WTC11 (cell line): ENCODE measurements at regions not wholly inside any gene's neighbourhood (a gene's known extent, or its start where the extent isn't known, plus 50 kb on each side); places are given as distances from the start of the nearest gene placed in this dataset.

Source experiments
- ATAC-seq: fragments of 200-7000 bp; cut with Tn5 transposase; 2 replicates; pipeline ENCODE4 v1.10.0; 2021; ENCODE audit warnings: mild to moderate bottlenecking, moderate library complexity
- CTCF ChIA-PET: fragments of 300-600 bp; sonication (Branson Sonifier 250); formaldehyde crosslinking; loops from one replicate; lab custom pipeline; 2021; ENCODE audit warnings: antibody characterized with exemption; lab: Charles Lee
- POLR2A ChIA-PET: fragments of 350-600 bp; sonication (Branson Sonifier 250); formaldehyde crosslinking; loops from one replicate; lab custom pipeline; 2021; ENCODE audit warnings: antibody characterized with exemption; lab: Charles Lee
- DNase-seq: peaks from one replicate; pipeline ENCODE4 v3.0.0; 2021; ENCODE audit warnings: low spot score
- H3K27ac Mint-ChIP-seq: 2 replicates; pipeline ENCODE4 v1.8.0; 2021; ENCODE audit warnings: mixed read lengths
- H3K27me3 Mint-ChIP-seq: 2 replicates; pipeline ENCODE4 v1.8.0; 2021; ENCODE audit warnings: low read depth, mild to moderate bottlenecking, moderate library complexity, mixed read lengths
- H3K36me3 Mint-ChIP-seq: 2 replicates; pipeline ENCODE4 v1.8.0; 2021; ENCODE audit warnings: mixed read lengths
- H3K4me1 Mint-ChIP-seq: 2 replicates; pipeline ENCODE4 v1.8.0; 2022; ENCODE audit warnings: mixed read lengths
- H3K4me3 Mint-ChIP-seq: 2 replicates; pipeline ENCODE4 v1.8.0; 2021; ENCODE audit warnings: mild to moderate bottlenecking, moderate library complexity, mixed read lengths
- H3K9me3 Mint-ChIP-seq: 2 replicates; pipeline ENCODE4 v1.8.0; 2021; ENCODE audit warnings: mixed read lengths
- CBFB ChIP-seq: sonication (generic); formaldehyde crosslinking; IDR thresholded peaks from 2 replicates; pipeline ENCODE4 v1.8.1; 2022; ENCODE audit warnings: mild to moderate bottlenecking, low read depth, missing genetic modification reagents
- CREM ChIP-seq: sonication (generic); formaldehyde crosslinking; IDR thresholded peaks from 2 replicates; pipeline ENCODE4 v1.8.1; 2022; ENCODE audit warnings: mild to moderate bottlenecking, missing genetic modification reagents, moderate library complexity
- GRHL2 ChIP-seq: fragments of 250-450 bp; sonication (Bioruptor Pico); IDR thresholded peaks from 2 replicates; pipeline ENCODE4 v1.8.0; 2022; ENCODE audit warnings: mild to moderate bottlenecking, moderate library complexity; ENCODE audit not compliant: insufficient replicate concordance, severe bottlenecking
- HMGA2 ChIP-seq: fragments of 250-450 bp; sonication (Bioruptor Pico); IDR thresholded peaks from 2 replicates; pipeline ENCODE4 v1.4.0; 2021; ENCODE audit warnings: mild to moderate bottlenecking, moderate library complexity
- JAZF1 ChIP-seq: fragments of 250-450 bp; sonication (Bioruptor Pico); IDR thresholded peaks from 2 replicates; pipeline ENCODE4 v1.9.0; 2021; ENCODE audit warnings: moderate library complexity, mild to moderate bottlenecking, inconsistent platforms
- JUN ChIP-seq: sonication (generic); formaldehyde crosslinking; IDR thresholded peaks from 2 replicates; pipeline ENCODE4 v1.8.0; 2023; ENCODE audit warnings: mild to moderate bottlenecking, missing genetic modification reagents
- NFYB ChIP-seq: sonication (generic); formaldehyde crosslinking; conservative IDR thresholded peaks from 2 replicates; pipeline ENCODE4 v1.8.0; 2022; ENCODE audit warnings: low read depth, missing genetic modification reagents
- NR2C2 ChIP-seq: sonication (generic); formaldehyde crosslinking; IDR thresholded peaks from 2 replicates; pipeline ENCODE4 v1.8.0; 2022; ENCODE audit warnings: mild to moderate bottlenecking, missing genetic modification reagents
- OVOL2 ChIP-seq: fragments of 250-450 bp; sonication (Bioruptor Pico); IDR thresholded peaks from 2 replicates; pipeline ENCODE4 v1.9.0; 2021; ENCODE audit warnings: mild to moderate bottlenecking, borderline replicate concordance
- RORB ChIP-seq: fragments of 250-450 bp; sonication (Bioruptor Pico); IDR thresholded peaks from 2 replicates; pipeline ENCODE4 v1.9.0; 2021; ENCODE audit warnings: mild to moderate bottlenecking
- SMAD3 ChIP-seq: sonication (generic); formaldehyde crosslinking; IDR thresholded peaks from 2 replicates; pipeline ENCODE4 v1.8.0; 2022; ENCODE audit warnings: missing genetic modification reagents, mild to moderate bottlenecking, borderline replicate concordance
- SMAD4 ChIP-seq: sonication (generic); formaldehyde crosslinking; IDR thresholded peaks from 2 replicates; pipeline ENCODE4 v1.8.0; 2022; ENCODE audit warnings: mild to moderate bottlenecking, missing genetic modification reagents
- TP53 ChIP-seq: sonication (generic); formaldehyde crosslinking; IDR thresholded peaks from 2 replicates; pipeline ENCODE4 v1.8.1; 2023; ENCODE audit warnings: mild to moderate bottlenecking, missing genetic modification reagents
- ZNF263 ChIP-seq: sonication (generic); formaldehyde crosslinking; IDR thresholded peaks from 2 replicates; pipeline ENCODE4 v1.8.1; 2022; ENCODE audit warnings: low read depth, mild to moderate bottlenecking, moderate library complexity, missing genetic modification reagents
- ZNF396 ChIP-seq: fragments of 250-450 bp; sonication (Bioruptor Pico); IDR thresholded peaks from 2 replicates; pipeline ENCODE4 v1.8.0; 2021; ENCODE audit warnings: mild to moderate bottlenecking, moderate library complexity, borderline replicate concordance
- TF ChIP-seq, protein P1 (sequence below): sonication (generic); formaldehyde crosslinking; IDR thresholded peaks from 2 replicates; pipeline ENCODE4 v1.8.0; 2022; ENCODE audit warnings: mild to moderate bottlenecking, missing genetic modification reagents
- TF ChIP-seq, protein P2 (sequence below): sonication (generic); formaldehyde crosslinking; IDR thresholded peaks from 2 replicates; pipeline ENCODE4 v1.8.1; 2023; ENCODE audit warnings: mild to moderate bottlenecking, moderate library complexity, missing genetic modification reagents
- TF ChIP-seq, protein P3 (sequence below): sonication (generic); formaldehyde crosslinking; IDR thresholded peaks from 2 replicates; pipeline ENCODE4 v1.8.0; 2022; ENCODE audit warnings: mild to moderate bottlenecking, missing genetic modification reagents
- TF ChIP-seq, protein P4 (sequence below): sonication (generic); formaldehyde crosslinking; IDR thresholded peaks from 2 replicates; pipeline ENCODE4 v1.8.0; 2023; ENCODE audit warnings: mild to moderate bottlenecking, missing genetic modification reagents

DNA sequence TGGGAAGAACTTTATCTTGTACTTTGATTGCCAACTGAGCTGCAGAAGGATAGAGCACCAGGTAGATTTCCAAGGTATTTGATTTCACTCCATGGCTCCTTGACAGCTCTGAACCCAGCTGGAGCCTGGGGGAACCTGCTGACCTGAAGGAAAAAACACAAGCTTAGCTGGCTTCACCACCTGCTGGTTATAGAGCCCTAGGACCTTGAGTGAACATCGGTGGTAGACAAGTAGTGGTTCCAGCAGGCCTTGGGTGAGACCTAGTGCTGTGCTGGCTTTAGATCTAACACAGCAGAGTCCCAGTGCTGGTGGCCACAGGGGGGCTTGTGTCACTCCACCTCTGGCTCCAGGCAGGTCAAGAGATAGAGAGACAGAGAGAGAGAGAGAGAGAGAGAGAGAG, 1102.6 kb downstream of the ADGRL3 start:
- H3K36me3 Mint-ChIP-seq = peaks cover 17% of the 10 kb centered on the region
- H3K4me3 Mint-ChIP-seq = no peak overlapping the region
- H3K27ac Mint-ChIP-seq = no peak overlapping the region
- CTCF ChIA-PET = no interaction called here
- TF ChIP-seq RORB = no peak
- no peak for TF ChIP-seq ZNF263 (CRISPR knock-in tag)
- TF ChIP-seq, protein P1, sequence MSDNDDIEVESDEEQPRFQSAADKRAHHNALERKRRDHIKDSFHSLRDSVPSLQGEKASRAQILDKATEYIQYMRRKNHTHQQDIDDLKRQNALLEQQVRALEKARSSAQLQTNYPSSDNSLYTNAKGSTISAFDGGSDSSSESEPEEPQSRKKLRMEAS (CRISPR knock-in tag) = no peak
- TF ChIP-seq, protein P2, sequence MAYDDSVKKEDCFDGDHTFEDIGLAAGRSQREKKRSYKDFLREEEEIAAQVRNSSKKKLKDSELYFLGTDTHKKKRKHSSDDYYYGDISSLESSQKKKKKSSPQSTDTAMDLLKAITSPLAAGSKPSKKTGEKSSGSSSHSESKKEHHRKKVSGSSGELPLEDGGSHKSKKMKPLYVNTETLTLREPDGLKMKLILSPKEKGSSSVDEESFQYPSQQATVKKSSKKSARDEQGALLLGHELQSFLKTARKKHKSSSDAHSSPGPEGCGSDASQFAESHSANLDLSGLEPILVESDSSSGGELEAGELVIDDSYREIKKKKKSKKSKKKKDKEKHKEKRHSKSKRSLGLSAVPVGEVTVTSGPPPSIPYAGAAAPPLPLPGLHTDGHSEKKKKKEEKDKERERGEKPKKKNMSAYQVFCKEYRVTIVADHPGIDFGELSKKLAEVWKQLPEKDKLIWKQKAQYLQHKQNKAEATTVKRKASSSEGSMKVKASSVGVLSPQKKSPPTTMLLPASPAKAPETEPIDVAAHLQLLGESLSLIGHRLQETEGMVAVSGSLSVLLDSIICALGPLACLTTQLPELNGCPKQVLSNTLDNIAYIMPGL = no peak
- TF ChIP-seq CBFB (CRISPR knock-in tag) = no peak
- TF ChIP-seq, protein P3, sequence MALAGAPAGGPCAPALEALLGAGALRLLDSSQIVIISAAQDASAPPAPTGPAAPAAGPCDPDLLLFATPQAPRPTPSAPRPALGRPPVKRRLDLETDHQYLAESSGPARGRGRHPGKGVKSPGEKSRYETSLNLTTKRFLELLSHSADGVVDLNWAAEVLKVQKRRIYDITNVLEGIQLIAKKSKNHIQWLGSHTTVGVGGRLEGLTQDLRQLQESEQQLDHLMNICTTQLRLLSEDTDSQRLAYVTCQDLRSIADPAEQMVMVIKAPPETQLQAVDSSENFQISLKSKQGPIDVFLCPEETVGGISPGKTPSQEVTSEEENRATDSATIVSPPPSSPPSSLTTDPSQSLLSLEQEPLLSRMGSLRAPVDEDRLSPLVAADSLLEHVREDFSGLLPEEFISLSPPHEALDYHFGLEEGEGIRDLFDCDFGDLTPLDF (CRISPR knock-in tag) = no peak
- H3K4me1 Mint-ChIP-seq = peaks cover 7% of the 10 kb centered on the region
- H3K27me3 Mint-ChIP-seq = peaks cover 36% of the 10 kb centered on the region
- ATAC-seq = no peak; the same call in 1 of the 2 replicates
- DNase-seq = no peak
- H3K9me3 Mint-ChIP-seq = peaks cover 34% of the 10 kb centered on the region
- POLR2A ChIA-PET = no interaction called here

DNA sequence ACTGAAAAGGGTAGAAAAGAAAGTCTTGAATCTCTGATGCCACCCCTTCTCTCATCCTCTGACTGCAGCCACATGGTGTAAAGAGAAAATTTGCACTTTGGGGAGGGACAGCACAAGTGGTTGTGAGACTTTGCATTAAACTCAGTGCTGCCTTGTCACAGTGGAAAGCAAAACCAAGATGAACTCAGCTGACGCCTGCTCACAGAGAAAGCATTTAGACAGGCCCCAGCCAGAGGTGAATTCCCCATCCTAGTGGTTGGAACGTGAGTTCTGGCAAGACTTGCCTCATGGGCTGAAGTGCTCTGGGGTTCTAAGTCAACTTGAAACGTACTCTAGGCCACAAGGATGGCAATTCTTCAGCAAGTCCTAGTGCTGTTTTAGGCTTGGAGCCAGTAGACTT, 1101.4 kb downstream of the ADGRL3 start:
- peaks cover 24% of the 10 kb centered on the region for H3K9me3 Mint-ChIP-seq
- H3K27ac Mint-ChIP-seq = no peak overlapping the region
- TF ChIP-seq TP53 (CRISPR knock-in tag) = no peak
- TF ChIP-seq OVOL2 (CRISPR knock-in tag) = no peak
- TF ChIP-seq ZNF396 (CRISPR knock-in tag) = no peak
- TF ChIP-seq GRHL2 (CRISPR knock-in tag) = no peak
- no peak for TF ChIP-seq CREM
- no peak for TF ChIP-seq NFYB (CRISPR knock-in tag)
- no peak for TF ChIP-seq HMGA2 (CRISPR knock-in tag)
- TF ChIP-seq SMAD4 (CRISPR knock-in tag) = no peak
- TF ChIP-seq SMAD3 (CRISPR knock-in tag) = no peak
- no peak for TF ChIP-seq JUN (CRISPR knock-in tag)
- TF ChIP-seq, protein P4, sequence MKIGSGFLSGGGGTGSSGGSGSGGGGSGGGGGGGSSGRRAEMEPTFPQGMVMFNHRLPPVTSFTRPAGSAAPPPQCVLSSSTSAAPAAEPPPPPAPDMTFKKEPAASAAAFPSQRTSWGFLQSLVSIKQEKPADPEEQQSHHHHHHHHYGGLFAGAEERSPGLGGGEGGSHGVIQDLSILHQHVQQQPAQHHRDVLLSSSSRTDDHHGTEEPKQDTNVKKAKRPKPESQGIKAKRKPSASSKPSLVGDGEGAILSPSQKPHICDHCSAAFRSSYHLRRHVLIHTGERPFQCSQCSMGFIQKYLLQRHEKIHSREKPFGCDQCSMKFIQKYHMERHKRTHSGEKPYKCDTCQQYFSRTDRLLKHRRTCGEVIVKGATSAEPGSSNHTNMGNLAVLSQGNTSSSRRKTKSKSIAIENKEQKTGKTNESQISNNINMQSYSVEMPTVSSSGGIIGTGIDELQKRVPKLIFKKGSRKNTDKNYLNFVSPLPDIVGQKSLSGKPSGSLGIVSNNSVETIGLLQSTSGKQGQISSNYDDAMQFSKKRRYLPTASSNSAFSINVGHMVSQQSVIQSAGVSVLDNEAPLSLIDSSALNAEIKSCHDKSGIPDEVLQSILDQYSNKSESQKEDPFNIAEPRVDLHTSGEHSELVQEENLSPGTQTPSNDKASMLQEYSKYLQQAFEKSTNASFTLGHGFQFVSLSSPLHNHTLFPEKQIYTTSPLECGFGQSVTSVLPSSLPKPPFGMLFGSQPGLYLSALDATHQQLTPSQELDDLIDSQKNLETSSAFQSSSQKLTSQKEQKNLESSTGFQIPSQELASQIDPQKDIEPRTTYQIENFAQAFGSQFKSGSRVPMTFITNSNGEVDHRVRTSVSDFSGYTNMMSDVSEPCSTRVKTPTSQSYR = no peak
- ChIA-PET POLR2A (no interaction called here), CTCF (no interaction called here)
- H3K4me1 Mint-ChIP-seq = peaks cover 7% of the 10 kb centered on the region
- no peak overlapping the region for H3K4me3 Mint-ChIP-seq
- DNase-seq (no peak), ATAC-seq (no peak)
- peaks cover 8% of the 10 kb centered on the region; the same call in 1 of the 2 replicates for H3K36me3 Mint-ChIP-seq
- H3K27me3 Mint-ChIP-seq = peaks cover 36% of the 10 kb centered on the region

DNA sequence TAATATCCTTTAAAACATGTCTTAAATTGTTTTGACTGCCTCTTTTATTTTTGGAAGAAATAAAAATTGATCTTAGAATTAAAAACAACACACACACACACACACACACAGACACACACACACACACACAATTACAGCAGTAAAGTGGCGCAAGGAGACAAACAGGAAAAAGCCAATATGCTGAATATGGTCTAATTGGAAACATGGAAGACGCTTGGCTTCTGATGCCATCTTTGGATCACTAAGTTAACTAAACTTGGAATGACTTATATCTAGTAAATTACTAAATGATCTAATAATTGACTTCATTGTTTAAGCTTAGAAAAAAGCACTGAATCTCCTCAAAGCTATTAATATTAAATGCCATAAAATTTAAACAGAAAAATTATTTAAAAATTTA, 1093.4 kb downstream of the ADGRL3 start:
- ATAC-seq (no peak), DNase-seq (no peak)
- Mint-ChIP-seq H3K9me3 (peaks cover 10% of the 10 kb centered on the region), H3K27me3 (no peaks in the 10 kb centered on the region; the same call in 1 of the 2 replicates), H3K36me3 (peaks cover 4% of the 10 kb centered on the region), H3K27ac (no peak overlapping the region), H3K4me1 (no peaks in the 10 kb centered on the region), H3K4me3 (no peak overlapping the region)
- POLR2A ChIA-PET = no interaction called here
- TF ChIP-seq JAZF1 (CRISPR knock-in tag) = no peak
- TF ChIP-seq NR2C2 (CRISPR knock-in tag) = no peak
- CTCF ChIA-PET = no interaction called here
